HG03457 (cell line): ENCODE measurements at regions not wholly inside any gene's neighbourhood (a gene's known extent, or its start where the extent isn't known, plus 50 kb on each side); places are given as distances from the start of the nearest gene placed in this dataset.

Experiments
- ATAC-seq: cut with Tn5 transposase; IDR thresholded peaks from one replicate; pipeline ENCODE4 v1.9.1; 2021; ENCODE audit warnings: moderate number of reproducible peaks; ENCODE audit not compliant: unreplicated experiment

GRCh38 chr2:52258038-52258437 lies 1226.1 kb upstream of the NRXN1 start:
- ATAC-seq = no peak

GRCh38 chr2:52253416-52253980 lies 1221.6 kb upstream of the NRXN1 start:
- no peak for ATAC-seq

- no peak for ATAC-seq
These were observed 1206.8 kb upstream of the NRXN1 start for GRCh38 chr2:52238782-52239181.

- no peak for ATAC-seq
These were observed 1190.2 kb upstream of the NRXN1 start for GRCh38 chr2:52222128-52222527.

GRCh38 chr2:52220393-52220792 lies 1188.5 kb upstream of the NRXN1 start:
- ATAC-seq = no peak

- no peak for ATAC-seq
These were observed 1178.7 kb upstream of the NRXN1 start for GRCh38 chr2:52210611-52211010.

GRCh38 chr2:52210161-52210560 lies 1178.2 kb upstream of the NRXN1 start:
- no peak for ATAC-seq

- ATAC-seq = no peak
These were observed 1162.4 kb upstream of the NRXN1 start for GRCh38 chr2:52194342-52194741.

GRCh38 chr2:52193804-52194203 lies 1161.9 kb upstream of the NRXN1 start:
- no peak for ATAC-seq

GRCh38 chr2:52192656-52193055 lies 1160.7 kb upstream of the NRXN1 start:
- no peak for ATAC-seq

- ATAC-seq = no peak
These were observed 1149.1 kb upstream of the NRXN1 start for GRCh38 chr2:52181080-52181479.

GRCh38 chr2:52178845-52179244 lies 1146.9 kb upstream of the NRXN1 start:
- ATAC-seq = no peak

GRCh38 chr2:52145005-52145404 lies 1113.1 kb upstream of the NRXN1 start:
- no peak for ATAC-seq

- ATAC-seq = no peak
These were observed 1112.7 kb upstream of the NRXN1 start for GRCh38 chr2:52144590-52144989.

- ATAC-seq = no peak
These were observed 1109.1 kb upstream of the NRXN1 start for GRCh38 chr2:52141076-52141475.

- no peak for ATAC-seq
These were observed 1107.3 kb upstream of the NRXN1 start for GRCh38 chr2:52139241-52139640.

GRCh38 chr2:52135235-52135634 lies 1103.3 kb upstream of the NRXN1 start:
- no peak for ATAC-seq

GRCh38 chr2:52128081-52128480 lies 1096.1 kb upstream of the NRXN1 start:
- ATAC-seq = no peak

- no peak for ATAC-seq
These were observed 1095.6 kb upstream of the NRXN1 start for GRCh38 chr2:52127527-52127926.

- no peak for ATAC-seq
These were observed 1085.4 kb upstream of the NRXN1 start for GRCh38 chr2:52117299-52117698.

- ATAC-seq = no peak
These were observed 1083.8 kb upstream of the NRXN1 start for GRCh38 chr2:52115750-52116149.

- no peak for ATAC-seq
These were observed 1081.4 kb upstream of the NRXN1 start for GRCh38 chr2:52113338-52113737.

- no peak for ATAC-seq
These were observed 1080.2 kb upstream of the NRXN1 start for GRCh38 chr2:52112141-52112540.

- ATAC-seq = no peak
These were observed 1075.2 kb upstream of the NRXN1 start for GRCh38 chr2:52107124-52107523.
